KG1 (cell line): ENCODE measurements at regions not wholly inside any gene's neighbourhood (a gene's known extent, or its start where the extent isn't known, plus 50 kb on each side); places are given as distances from the start of the nearest gene placed in this dataset.

Experiments used
- DNase-seq: peaks from one replicate; lab custom pipeline; 2025; lab: John Stamatoyannopoulos, UW

GRCh38 chr3:148585671-148586379 is 111.9 kb upstream of the AGTR1 start:
- DNase-seq: no peak

- DNase-seq: no peak
Observed at GRCh38 chr3:148588291-148588690, 109.4 kb upstream of the AGTR1 start.

- no peak for DNase-seq
Observed at GRCh38 chr3:148591525-148591924, 106.2 kb upstream of the AGTR1 start.

GRCh38 chr3:148598619-148599018 is 99.1 kb upstream of the AGTR1 start:
- DNase-seq: no peak

- DNase-seq: no peak
Observed at GRCh38 chr3:148599481-148599880, 98.2 kb upstream of the AGTR1 start.

- no peak for DNase-seq
Observed at GRCh38 chr3:148600440-148600839, 97.3 kb upstream of the AGTR1 start.

- no peak for DNase-seq
Observed at GRCh38 chr3:148600902-148601765, 96.6 kb upstream of the AGTR1 start.

- no peak for DNase-seq
Observed at GRCh38 chr3:148601766-148602685, 95.7 kb upstream of the AGTR1 start.

GRCh38 chr3:148604270-148605085 is 93.2 kb upstream of the AGTR1 start:
- DNase-seq: no peak

- no peak for DNase-seq
Observed at GRCh38 chr3:148605521-148605920, 92.2 kb upstream of the AGTR1 start.

- no peak for DNase-seq
Observed at GRCh38 chr3:148606979-148607378, 90.7 kb upstream of the AGTR1 start.

GRCh38 chr3:148607491-148607890 is 90.2 kb upstream of the AGTR1 start:
- no peak for DNase-seq

GRCh38 chr3:148612278-148612677 is 85.4 kb upstream of the AGTR1 start:
- no peak for DNase-seq

GRCh38 chr3:148615382-148615781 is 82.3 kb upstream of the AGTR1 start:
- DNase-seq: no peak

GRCh38 chr3:148625095-148625736 is 72.5 kb upstream of the AGTR1 start:
- DNase-seq: no peak

- no peak for DNase-seq
Observed at GRCh38 chr3:148625991-148626390, 71.7 kb upstream of the AGTR1 start.

- no peak for DNase-seq
Observed at GRCh38 chr3:148629006-148629405, 68.7 kb upstream of the AGTR1 start.

- DNase-seq: no peak
Observed at GRCh38 chr3:148631124-148631903, 66.4 kb upstream of the AGTR1 start.

GRCh38 chr3:148641722-148642121 is 56.0 kb upstream of the AGTR1 start:
- DNase-seq: no peak

- DNase-seq: no peak
Observed at GRCh38 chr3:148642214-148642613, 55.5 kb upstream of the AGTR1 start.
